PC-9 (cell line): ENCODE measurements at regions not wholly inside any gene's neighbourhood (a gene's known extent, or its start where the extent isn't known, plus 50 kb on each side); places are given as distances from the start of the nearest gene placed in this dataset.

Experiments used
- BruUV-seq: library from RNA; stranded (reverse); fragments of 400-500 nt; replicated peaks from 2 replicates; lab custom pipeline; 2021; lab: Mats Ljungman, UMichigan
- CTCF ChIA-PET: fragments of 300-600 bp; sonication (Branson Sonifier 250); formaldehyde crosslinking; loops from one replicate; lab custom pipeline; 2022; ENCODE audit warnings: antibody characterized with exemption; lab: Charles Lee
- POLR2A ChIA-PET: fragments of 300-600 bp; sonication (Branson Sonifier 250); formaldehyde crosslinking; loops from one replicate; lab custom pipeline; 2022; ENCODE audit warnings: antibody characterized with exemption; ENCODE audit not compliant: unreplicated experiment; lab: Charles Lee
- DNase-seq, 2 experiments: peaks; one replicate each; pipeline versions ENCODE4 v3.0.0 to v3.0.0-alpha.2; 2015 to 2022; ENCODE audit warnings: mixed read lengths in 1 of 2
- H2AFZ ChIP-seq: fragments of 200-600 bp; sonication (generic); 2 replicates; pipeline ENCODE4 v1.8.1; 2017; ENCODE audit warnings: antibody characterized with exemption
- H3F3A ChIP-seq: fragments of 200-600 bp; sonication (generic); 2 replicates; pipeline ENCODE4 v1.8.1; 2017; ENCODE audit warnings: antibody characterized with exemption, mild to moderate bottlenecking, low read depth; ENCODE audit not compliant: insufficient read depth
- H3K27ac ChIP-seq: fragments of 200-600 bp; sonication (generic); 2 replicates; pipeline ENCODE4 v1.6.1; 2016; ENCODE audit warnings: mixed run types
- H3K27me3 ChIP-seq: fragments of 200-600 bp; sonication (generic); 2 replicates; pipeline ENCODE4 v1.6.1; 2016; ENCODE audit warnings: low read depth, mixed run types; ENCODE audit not compliant: insufficient read depth
- H3K36me3 ChIP-seq: fragments of 200-600 bp; sonication (generic); 2 replicates; pipeline ENCODE4 v1.6.1; 2016; ENCODE audit warnings: low read depth, mixed run types
- H3K4me1 ChIP-seq: fragments of 200-600 bp; sonication (generic); replicated peaks from 2 replicates; pipeline ENCODE4 v1.6.1; 2016; ENCODE audit warnings: mixed run types; ENCODE audit not compliant: insufficient read depth
- H3K4me2 ChIP-seq: fragments of 200-600 bp; sonication (generic); 2 replicates; pipeline ENCODE4 v1.6.1; 2017; ENCODE audit warnings: mixed run types
- H3K4me3 ChIP-seq: fragments of 200-600 bp; sonication (generic); 2 replicates; pipeline ENCODE4 v1.6.1; 2016; ENCODE audit warnings: mixed run types
- H3K79me2 ChIP-seq: fragments of 200-600 bp; sonication (generic); 2 replicates; pipeline ENCODE4 v1.6.1; 2017; ENCODE audit warnings: low read depth, mixed run types
- H3K9me2 ChIP-seq: fragments of 200-600 bp; sonication (generic); 2 replicates; pipeline ENCODE4 v1.8.1; 2017; ENCODE audit warnings: mild to moderate bottlenecking; ENCODE audit not compliant: insufficient read depth
- H3K9me3 ChIP-seq: fragments of 200-600 bp; sonication (generic); 2 replicates; pipeline ENCODE4 v1.8.1; 2016; ENCODE audit warnings: low read depth; ENCODE audit not compliant: insufficient read depth
- H4K20me1 ChIP-seq: fragments of 200-600 bp; sonication (generic); 2 replicates; pipeline ENCODE4 v1.8.1; 2017; ENCODE audit not compliant: insufficient read depth
- CTCF ChIP-seq: fragments of 200-600 bp; sonication (generic); conservative IDR thresholded peaks from 2 replicates; pipeline ENCODE4 v1.6.1; 2017; ENCODE audit warnings: mixed run types, antibody characterized with exemption, mild to moderate bottlenecking, moderate library complexity
- EZH2 ChIP-seq: fragments of 200-600 bp; sonication (generic); IDR thresholded peaks from 2 replicates; pipeline ENCODE4 v1.8.0; 2017; ENCODE audit warnings: antibody characterized with exemption, low read depth
- intact Hi-C: fragments of 100-400 bp; cut with micrococcal nuclease; formaldehyde crosslinking; loops from one replicate; pipeline ENCODE4 v1.10.0; 2022; ENCODE audit not compliant: unreplicated experiment

GRCh38 chr7:45417268-45417667, 156.9 kb upstream of the ADCY1 start:
- Histone ChIP-seq H3K36me3 (no peaks in the 10 kb centered on the region), H3K9me2 (no peaks in the 10 kb centered on the region), H3K27me3 (no peaks in the 10 kb centered on the region), H3K9me3 (no peaks in the 10 kb centered on the region), H3K4me2 (no peak overlapping the region), H3F3A (peaks cover 4% of the 10 kb centered on the region; the same call in 1 of the 2 replicates), H4K20me1 (no peaks in the 10 kb centered on the region), H3K27ac (no peak overlapping the region), H2AFZ (no peak overlapping the region), H3K4me1 (no peaks in the 10 kb centered on the region), H3K79me2 (no peaks in the 10 kb centered on the region), H3K4me3 (no peak overlapping the region)
- POLR2A ChIA-PET = no interaction called here
- CTCF ChIA-PET = no interaction called here
- no TSS peak for BruUV-seq
- no peak for TF ChIP-seq CTCF
- no peak for TF ChIP-seq EZH2
- DNase-seq = no peak
- intact Hi-C loops = no loop called here

GRCh38 chr7:45417735-45418134, 156.4 kb upstream of the ADCY1 start:
- TF ChIP-seq CTCF (no peak), EZH2 (no peak)
- BruUV-seq = no TSS peak

GRCh38 chr7:45420843-45421495, 153.2 kb upstream of the ADCY1 start:
- Histone ChIP-seq H3K9me2 (no peaks in the 10 kb centered on the region), H3K4me3 (no peak overlapping the region), H3K4me1 (no peaks in the 10 kb centered on the region), H3K9me3 (no peaks in the 10 kb centered on the region), H3K27ac (no peak overlapping the region), H3K36me3 (no peaks in the 10 kb centered on the region), H3F3A (peaks cover 4% of the 10 kb centered on the region; the same call in 1 of the 2 replicates), H3K27me3 (no peaks in the 10 kb centered on the region), H4K20me1 (no peaks in the 10 kb centered on the region), H3K79me2 (no peaks in the 10 kb centered on the region), H2AFZ (no peak overlapping the region), H3K4me2 (no peak overlapping the region)
- ChIA-PET CTCF (no interaction called here), POLR2A (no interaction called here)
- no peak for TF ChIP-seq CTCF
- TF ChIP-seq EZH2 = no peak
- no peak for DNase-seq
- intact Hi-C loops = no loop called here
- BruUV-seq = no TSS peak

More at GRCh38 chr7:45417735-45418134, 156.4 kb upstream of the ADCY1 start:
- CTCF ChIA-PET = no interaction called here
- Histone ChIP-seq H3K4me2 (no peak overlapping the region), H3K79me2 (no peaks in the 10 kb centered on the region), H3K27ac (no peak overlapping the region), H3K9me2 (no peaks in the 10 kb centered on the region), H3F3A (peaks cover 4% of the 10 kb centered on the region; the same call in 1 of the 2 replicates), H4K20me1 (no peaks in the 10 kb centered on the region), H2AFZ (no peak overlapping the region), H3K36me3 (no peaks in the 10 kb centered on the region), H3K27me3 (no peaks in the 10 kb centered on the region), H3K4me1 (no peaks in the 10 kb centered on the region), H3K4me3 (no peak overlapping the region), H3K9me3 (no peaks in the 10 kb centered on the region)
- intact Hi-C loops = no loop called here
- DNase-seq = no peak
- POLR2A ChIA-PET = no interaction called here
